GM18868 (cell line): ENCODE measurements at regions not wholly inside any gene's neighbourhood (a gene's known extent, or its start where the extent isn't known, plus 50 kb on each side); places are given as distances from the start of the nearest gene placed in this dataset.
"Not testable (repeated sequence)": the region's sequence is repeated elsewhere in the genome, so short reads cannot be mapped to it uniquely, and the experiment has no call there.

Source experiments
- ATAC-seq: cut with Tn5 transposase; IDR thresholded peaks from one replicate; pipeline ENCODE4 v1.9.1; 2021; ENCODE audit warnings: mild to moderate bottlenecking, moderate library complexity; ENCODE audit not compliant: unreplicated experiment

DNA sequence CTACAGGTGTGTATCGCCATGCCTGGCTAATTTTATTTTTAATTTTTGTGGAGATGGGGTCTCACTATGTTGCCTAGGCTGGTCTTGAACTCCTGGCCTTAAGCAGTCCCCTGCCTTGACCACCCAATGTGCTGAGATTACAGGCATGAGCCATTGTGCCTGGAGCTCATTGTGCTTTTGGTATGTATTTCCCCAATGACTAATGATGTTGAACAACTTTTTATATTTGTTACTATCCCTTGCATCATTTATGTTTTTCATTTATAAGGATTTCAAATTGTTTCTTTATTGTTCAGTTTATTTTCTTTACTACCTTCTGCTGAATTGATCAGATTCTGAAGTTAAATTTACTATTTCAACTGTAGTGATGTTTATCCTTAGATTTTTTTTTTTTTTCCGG lies 199.7 kb downstream of the CEP135 start:
- no peak for ATAC-seq

DNA sequence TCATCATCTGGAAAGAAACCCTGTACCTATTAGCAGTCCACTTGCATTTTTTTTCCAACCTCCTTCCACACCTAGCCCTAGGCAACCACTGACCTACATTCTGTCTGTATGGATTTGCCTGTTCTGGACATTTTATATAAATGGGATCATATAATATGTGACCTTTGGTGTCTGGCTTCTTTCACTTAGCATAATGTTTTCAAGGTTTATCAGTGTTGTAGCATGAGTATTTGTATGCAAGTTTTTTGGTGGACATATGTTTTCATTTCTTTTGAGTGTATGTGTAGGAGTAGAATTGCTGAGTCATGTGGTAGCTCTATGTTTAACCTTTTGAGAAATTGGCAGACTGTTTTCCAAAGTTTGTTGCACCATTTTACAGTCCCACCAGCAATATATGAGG lies 198.6 kb downstream of the CEP135 start:
- ATAC-seq, result no peak

DNA sequence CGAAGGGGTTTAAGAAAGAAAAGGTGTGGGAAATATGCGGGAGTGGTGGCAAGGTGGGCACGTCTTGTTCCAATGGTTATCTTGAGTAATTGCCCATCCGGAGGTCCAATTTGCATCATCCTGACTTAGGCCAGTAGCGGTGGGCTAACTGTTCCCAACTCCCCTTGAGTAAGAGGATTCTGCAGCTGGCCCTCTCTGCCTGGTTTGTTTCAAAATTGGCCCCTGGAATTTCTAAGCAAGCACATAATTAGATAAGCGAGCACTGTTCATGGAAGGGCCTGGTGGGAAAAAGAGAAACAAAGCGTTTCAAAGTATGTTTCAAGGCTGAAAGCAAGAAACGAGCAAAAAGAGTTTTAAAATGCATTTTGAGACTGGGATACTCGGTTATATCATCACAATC lies 198.2 kb downstream of the CEP135 start:
- ATAC-seq, result no peak

DNA sequence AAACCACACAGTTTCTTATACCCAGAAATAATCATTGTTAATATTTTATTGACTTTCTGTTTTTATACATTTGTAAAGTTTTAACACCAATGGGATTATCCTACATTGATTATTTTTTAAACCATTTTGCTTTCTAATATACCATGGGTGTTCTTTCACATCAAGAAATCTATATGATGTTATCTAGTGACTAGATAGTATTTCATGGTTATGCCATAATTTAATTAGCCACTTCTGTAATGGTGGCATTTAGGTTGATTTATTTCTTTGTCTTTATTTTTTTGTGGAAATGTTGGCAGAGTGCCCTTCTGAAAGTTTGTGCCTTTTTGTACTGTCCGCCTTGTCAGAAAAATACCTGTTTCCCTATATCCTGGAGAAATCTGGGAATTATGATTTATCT lies 193.3 kb downstream of the CEP135 start:
- ATAC-seq, result no peak

DNA sequence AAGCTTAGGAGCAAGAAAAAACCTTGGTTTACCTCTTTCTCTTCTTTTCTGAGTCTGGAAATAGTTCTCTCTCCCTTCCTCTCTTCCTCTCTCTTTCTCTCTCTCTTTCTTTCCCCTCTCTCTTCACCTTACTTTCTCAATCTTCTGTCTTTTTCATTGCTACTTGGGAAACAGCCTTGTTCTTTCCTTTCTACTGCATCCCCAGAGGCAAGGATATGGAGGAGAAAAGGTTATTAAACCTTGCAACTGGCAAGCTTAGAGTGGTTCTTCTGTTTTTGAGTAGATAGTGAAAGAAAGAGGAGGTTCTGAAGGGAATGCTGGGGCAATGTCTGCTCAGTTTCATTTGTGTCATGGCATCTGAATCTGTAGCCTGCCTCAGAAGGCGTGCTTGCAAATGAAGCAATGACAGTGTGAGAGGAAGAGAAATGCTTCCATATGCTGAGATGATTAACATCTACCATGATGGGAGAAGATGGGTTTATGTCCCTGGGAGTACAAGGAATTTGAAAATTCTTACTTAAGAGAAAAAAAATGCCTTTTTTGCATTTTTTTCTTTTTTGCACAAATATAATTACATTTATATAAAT lies 190.6 kb downstream of the CEP135 start:
- no peak for ATAC-seq

DNA sequence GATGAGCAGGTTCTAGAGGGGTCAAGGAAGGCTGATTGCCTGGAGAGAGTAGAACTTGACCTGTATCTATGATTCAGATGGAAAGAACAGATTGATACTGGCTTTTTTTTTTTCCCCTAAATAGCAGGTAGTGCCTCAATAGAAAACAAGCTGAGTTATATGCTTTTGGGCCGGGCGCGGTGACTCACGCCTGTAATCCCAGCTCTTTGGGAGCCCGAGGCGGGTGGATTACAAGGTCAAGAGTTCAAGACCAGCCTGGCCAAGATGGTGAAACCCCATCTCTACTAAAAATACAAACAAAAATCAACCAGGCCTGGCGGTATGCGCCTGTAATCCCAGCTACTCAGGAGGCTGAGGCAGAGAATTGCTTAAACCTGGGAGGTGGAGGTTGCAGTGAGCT lies 186.1 kb downstream of the CEP135 start:
- ATAC-seq, result not testable (repeated sequence)

DNA sequence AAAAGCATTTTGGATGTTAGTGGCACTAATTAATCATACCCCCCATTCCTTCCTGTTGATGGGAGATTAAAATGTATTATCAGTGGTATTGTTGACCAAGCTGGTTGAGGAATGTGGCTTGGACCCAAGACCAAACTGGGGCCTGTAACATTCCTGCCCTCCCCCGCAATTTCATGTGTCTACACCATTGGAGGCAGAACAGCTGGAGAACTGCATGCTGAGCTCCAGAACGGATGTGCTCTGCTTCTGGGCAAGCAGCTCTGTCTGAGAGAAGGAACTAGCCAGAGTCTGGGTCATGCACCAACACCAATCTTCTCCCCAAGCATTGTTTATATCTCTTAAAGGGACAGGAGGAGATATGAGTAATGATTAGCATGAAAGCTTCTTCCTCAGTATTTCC lies 185.5 kb downstream of the CEP135 start:
- no peak for ATAC-seq

DNA sequence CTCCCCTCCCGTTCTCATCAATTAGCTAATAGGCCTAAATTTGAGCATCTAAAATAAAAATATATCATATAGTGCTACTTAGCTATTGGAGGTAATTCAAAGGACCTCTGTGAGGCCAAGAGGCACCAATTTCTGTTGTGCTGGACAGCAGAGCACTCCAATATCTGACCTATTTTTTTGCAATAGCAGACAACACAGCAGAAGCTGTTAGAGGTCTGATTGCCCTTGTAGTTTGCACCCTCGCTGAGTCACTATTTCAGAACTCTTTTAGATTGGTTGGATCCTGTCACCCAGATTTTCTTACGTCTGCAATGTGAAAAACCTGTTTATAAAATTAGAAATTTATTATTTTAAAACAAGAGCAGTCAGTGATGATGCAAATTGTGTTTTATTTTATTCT lies 184.1 kb downstream of the CEP135 start:
- no peak for ATAC-seq

DNA sequence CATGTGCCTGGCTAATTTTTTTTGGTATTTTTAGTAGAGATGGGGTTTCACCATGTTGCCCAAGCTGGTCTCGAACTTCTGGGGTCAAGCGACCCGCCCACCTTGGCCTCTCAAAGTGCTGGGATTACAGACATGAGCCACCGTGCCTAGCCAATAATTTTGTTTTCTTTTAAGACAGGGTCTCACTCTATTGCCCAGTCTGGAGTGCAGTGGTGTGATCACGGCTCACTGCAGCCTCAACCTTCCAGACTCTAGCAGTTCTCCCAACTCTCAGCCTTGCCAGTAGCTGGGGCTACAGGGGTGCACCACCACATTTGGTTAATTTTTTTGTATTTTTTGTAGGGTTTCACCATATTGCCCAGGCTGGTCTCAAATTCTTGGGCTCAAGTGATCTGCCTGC lies 183.4 kb downstream of the CEP135 start:
- not testable (repeated sequence) for ATAC-seq

DNA sequence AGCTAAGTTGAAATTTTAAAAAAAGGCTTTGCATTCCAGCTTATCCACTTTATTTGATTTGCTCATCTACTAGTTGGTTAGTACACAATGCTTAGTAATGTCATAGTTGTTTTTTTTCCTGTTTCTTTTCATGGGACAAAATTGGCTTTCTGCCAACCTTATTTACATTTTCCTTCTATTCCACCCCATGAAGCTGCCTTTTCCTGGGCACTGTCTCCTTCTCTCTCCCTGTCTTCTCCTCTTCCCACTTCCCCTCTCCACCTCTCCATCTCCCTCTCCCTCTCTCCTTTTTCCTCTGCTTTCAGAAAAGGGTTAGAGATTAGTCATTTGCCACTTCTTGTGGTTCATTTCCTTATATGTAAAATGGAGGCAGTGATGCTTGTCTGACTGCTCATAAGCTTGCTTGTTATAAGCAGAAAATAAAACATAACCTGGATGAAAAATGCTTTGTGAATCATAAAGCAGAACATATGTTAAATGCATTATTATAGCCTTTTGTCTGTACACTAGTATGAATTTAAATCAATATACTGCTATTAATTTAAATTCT lies 181.9 kb downstream of the CEP135 start:
- no peak for ATAC-seq

DNA sequence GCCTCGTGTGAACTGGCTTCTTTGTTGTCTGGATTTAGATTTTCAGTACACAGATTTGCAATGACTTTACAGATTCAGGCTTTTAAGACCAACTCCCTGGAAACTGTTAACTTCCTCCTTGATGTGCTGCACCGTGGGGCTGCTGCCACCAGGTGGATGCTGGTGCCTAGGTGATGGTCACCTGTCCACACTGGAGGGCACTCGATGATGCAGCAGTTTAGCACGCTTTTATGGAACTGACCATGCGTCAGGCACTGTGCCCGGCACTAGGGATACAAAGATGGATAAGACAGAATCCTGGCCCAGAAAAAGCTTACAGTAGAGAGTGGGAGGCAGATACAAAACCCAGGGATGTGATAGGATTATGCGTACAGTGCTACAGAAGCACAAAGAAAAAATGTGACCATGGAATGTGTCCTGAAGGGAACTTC lies 180.7 kb downstream of the CEP135 start:
- peak; percentile 84 for ATAC-seq

DNA sequence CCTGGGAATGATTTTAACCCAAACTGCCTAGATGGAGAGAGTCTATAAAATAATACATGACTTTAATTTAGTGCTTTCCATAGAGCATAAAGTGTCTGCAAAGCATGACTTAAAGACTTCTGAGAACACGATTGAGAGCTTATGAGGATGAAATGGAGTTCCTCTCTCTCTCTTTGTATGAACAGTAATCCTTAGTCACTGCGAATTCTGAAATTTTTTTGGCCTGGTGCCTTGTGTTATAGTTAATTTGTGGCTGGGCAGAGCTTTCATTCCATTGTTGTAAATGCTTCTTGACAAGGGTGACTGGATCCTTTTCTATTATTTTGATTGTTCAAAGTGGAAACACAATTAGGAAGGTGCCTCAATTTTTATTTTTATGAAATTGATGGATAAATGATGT lies 179.5 kb downstream of the CEP135 start:
- ATAC-seq, result no peak

DNA sequence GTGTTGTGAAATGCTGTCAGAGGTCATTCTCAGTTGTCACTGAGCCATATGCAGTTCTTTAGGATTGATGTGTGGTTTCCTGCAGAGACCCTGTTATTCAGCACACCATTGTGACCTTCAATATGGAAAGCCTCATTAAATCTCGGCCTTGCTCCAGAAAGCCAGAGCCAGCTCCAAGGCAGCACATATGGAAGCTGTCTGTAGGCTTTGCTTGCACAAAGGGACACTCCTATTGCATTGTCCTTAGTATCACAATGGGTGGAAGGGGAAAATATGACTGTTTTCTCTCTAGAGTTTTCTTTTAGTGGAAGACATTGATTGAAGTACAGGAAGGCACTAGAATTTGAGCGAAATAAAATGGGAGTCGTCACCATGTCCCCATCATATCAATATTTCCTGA lies 179.0 kb downstream of the CEP135 start:
- ATAC-seq, result no peak

DNA sequence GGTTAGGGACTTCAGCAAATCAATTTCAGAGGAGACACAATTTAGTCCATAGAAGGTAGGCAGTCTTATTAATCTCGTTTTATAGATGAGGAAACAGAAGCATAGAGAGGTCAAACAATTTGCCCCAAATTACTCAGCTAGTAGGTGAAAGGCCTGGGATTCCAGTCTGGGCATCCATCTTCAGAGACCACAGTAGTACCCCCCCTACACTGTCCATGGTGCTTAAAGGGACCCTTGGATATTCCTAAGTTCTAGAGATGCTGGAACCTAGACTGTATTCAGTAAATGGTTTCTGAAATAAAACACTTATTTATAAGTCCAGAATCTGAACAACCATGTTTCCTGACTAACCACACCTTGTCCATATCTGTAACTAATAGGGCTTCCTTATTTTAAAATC lies 174.8 kb downstream of the CEP135 start:
- no peak for ATAC-seq

DNA sequence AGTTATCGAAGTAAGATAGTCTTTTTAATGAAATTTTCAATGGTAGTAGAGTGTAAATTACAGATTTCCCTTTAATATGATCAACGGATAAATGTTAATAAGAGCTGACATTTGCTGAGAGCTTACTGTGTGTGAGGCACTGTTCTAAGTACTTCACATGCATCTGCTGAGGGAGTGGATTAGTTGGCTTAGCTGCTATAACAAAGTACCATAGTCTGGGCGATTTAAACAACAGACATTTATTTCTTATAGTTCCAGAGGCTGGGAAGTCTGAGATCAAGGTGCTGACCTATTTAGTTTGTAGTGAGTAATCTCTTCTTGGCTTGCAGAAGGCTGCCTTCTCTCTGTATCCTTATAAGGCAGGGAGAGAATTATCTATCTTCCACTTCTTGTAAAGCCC lies 174.3 kb downstream of the CEP135 start:
- no peak for ATAC-seq

DNA sequence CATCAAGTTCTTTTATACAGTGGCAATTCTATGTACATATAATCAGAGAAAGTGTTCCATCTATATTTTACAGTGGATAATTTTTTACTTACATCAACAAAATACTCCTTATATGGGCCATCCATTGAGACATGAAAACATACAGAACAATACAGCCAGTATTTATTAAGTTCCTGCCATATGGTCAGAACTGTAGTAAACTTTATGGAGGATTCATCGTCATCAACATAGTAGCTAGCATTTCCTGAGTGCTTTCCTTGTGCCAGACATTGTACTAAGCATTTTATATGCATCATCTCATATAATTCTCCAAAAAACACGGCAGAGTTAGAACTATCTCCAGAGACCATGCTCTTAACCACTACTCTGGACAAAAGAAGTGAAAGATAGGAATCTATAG lies 170.1 kb downstream of the CEP135 start:
- no peak for ATAC-seq

DNA sequence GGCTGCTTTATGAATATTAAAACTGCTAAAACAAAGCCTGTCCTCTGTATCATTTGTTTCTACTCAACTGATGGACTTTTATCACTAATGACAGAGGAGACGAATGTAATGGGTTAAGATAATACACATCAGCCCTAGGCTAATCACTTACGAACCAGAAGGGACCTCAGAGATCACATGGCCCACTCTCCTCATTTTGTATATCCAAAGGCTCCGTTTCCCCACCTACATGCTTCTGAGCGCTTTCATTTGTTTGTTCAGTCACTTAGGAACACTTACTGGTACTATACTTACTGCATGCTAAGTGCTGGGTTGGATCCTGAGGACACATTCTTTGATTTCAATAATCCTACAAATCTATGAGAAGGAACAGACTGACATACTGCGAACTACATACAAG lies 169.3 kb downstream of the CEP135 start:
- no peak for ATAC-seq

DNA sequence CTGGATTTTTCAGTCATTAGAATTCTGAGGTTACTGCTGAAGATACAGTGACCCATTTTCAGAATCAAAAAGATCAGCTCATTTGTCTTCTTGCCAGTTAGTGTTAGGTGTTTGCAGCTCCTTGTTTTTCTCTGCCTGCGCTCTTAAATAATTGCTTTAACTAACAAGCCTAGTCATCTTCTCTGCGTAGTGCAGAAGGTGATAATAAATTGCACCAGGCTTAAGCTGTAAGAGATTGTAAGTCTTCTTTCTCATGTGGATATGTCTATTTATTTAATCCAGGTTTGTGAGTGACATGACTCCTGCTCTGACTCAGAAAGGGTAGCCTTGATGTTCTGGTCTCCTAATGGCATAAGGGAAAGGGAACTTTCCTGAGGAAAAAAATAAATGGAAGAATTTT lies 167.2 kb downstream of the CEP135 start:
- ATAC-seq, result no peak

DNA sequence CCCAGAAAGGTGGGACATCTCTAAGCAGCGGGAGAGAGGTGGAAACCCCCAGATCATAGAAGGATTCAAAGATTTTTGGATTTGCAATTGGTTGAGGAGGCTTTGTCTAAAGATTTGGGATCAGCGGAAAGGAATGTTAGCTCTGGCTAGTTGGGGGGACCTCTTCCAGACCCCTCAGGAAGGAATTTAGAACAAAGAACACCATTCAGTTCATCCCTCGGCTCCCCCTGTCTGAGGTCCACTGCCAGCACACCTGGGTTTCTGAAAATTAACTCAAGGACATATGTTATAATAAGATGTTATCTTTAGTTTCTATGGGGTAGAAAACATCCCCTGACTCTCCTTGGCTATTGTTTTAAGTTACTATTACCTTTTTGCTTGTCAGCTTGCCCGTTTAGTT lies 163.6 kb downstream of the CEP135 start:
- ATAC-seq, result no peak

DNA sequence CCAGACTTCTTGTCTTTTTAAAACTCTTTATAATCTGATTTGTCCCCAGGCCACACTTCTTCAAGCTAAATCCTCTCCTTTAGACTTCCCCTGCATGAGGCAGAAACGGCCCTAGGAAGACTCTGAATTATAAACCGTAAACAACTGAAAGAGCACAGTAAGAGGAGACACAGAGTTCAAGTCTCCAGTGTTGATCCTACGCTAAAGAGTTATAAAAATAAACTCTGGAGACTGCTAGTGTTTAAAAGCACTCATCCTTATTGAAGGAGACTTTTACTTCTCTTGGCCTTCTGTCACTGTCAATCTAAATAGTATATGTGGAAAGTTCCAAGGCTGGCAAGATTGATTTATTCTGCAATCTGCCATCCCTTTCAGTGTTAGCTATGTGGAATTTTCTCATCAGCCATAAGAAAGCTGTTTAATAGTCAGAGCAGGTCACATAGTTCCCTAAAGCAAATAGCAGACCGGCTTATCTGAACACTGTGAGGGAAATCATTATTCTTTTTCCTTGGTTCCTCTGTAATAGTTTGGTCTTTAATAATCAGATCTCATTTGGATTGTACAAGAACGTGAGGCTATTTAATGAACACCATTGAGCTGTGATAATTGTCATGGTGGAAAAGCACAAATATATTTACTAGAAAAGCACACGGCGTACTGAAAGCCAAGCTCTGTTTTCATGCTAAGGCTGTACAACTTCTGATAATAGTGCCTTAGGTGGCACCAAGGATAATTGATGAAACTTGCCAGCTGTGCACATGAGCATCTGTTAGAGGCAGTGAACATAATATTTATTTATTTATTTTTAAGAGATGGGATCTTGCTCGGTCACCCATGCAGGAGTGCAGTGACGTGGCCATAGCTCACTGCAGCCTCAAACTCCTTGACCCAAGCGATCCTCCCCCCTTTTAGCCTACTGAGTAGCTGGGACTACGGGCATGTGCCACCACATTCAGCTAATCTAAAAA lies 157.7 kb downstream of the CEP135 start:
- no peak for ATAC-seq

DNA sequence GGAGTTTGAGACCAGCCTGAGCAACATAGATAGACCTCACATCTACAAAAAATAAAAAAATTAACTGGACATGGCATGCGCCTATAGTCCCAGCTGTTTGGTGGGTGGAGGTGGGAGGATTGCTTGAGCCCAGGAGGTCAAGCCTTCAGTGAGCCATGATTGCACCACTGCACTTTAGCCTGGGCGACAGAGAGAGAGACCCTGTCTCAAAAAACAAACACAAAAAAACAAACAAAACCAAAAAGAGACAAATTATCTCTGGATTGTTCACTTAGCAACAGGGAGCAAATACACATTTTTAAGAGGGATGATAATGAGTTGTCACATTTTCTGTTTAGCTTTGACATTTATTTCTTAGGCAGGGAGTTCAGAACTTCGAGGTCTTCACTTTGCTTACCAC lies 155.4 kb downstream of the CEP135 start:
- ATAC-seq, result no peak

DNA sequence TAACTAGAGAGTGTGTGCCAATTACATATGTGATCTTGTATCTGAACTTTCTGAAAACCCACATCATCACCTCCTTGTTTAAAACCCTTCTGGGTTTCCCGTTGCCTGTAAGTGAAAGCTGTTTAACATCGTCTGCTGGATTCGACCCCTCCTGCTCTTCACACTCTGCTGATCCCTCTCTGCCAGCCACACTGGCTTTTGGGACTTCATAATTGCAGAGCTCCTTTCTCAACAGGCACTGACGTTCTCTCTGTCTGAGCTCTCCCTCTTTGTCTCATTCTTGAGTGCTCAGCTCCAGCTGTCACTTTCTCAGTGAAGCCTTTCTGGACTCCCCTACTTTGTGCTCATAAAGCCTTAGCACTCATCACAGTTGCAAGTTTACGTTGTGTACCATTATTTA lies 153.9 kb downstream of the CEP135 start:
- ATAC-seq, result no peak
